Karpas-422 (cell line): ENCODE measurements at regions not wholly inside any gene's neighbourhood (a gene's known extent, or its start where the extent isn't known, plus 50 kb on each side); places are given as distances from the start of the nearest gene placed in this dataset.

Experiments
- DNase-seq: peaks from one replicate; pipeline ENCODE4 v3.0.0-alpha.2; 2015
- H2AFZ ChIP-seq: fragments of 200-600 bp; sonication (generic); 2 replicates; pipeline ENCODE4 v1.6.1; 2014; ENCODE audit warnings: antibody characterized with exemption, low read length, mixed read lengths
- H3K27ac ChIP-seq: fragments of 200-600 bp; sonication (generic); 2 replicates; pipeline ENCODE4 v1.5.1; 2014; ENCODE audit warnings: mild to moderate bottlenecking, low read length, moderate library complexity
- H3K27me3 ChIP-seq: fragments of 200-600 bp; sonication (generic); 2 replicates; pipeline ENCODE4 v1.6.1; 2014; ENCODE audit warnings: low read length, mixed read lengths
- H3K36me3 ChIP-seq: fragments of 200-600 bp; sonication (generic); 2 replicates; pipeline ENCODE4 v1.6.1; 2014; ENCODE audit warnings: low read length, mixed read lengths; ENCODE audit not compliant: insufficient read depth
- H3K4me1 ChIP-seq: fragments of 200-600 bp; sonication (generic); 2 replicates; pipeline ENCODE4 v1.6.1; 2014; ENCODE audit warnings: mild to moderate bottlenecking, low read length, mixed read lengths
- H3K4me2 ChIP-seq: fragments of 200-600 bp; sonication (generic); 2 replicates; pipeline ENCODE4 v1.6.1; 2014; ENCODE audit warnings: low read length, low read depth, mild to moderate bottlenecking; ENCODE audit not compliant: poor library complexity, severe bottlenecking
- H3K4me3 ChIP-seq: fragments of 200-600 bp; sonication (generic); 2 replicates; pipeline ENCODE4 v1.5.1; 2014; ENCODE audit warnings: mild to moderate bottlenecking, antibody characterized with exemption, low read length, mixed read lengths
- H3K79me2 ChIP-seq: fragments of 200-600 bp; sonication (generic); 2 replicates; pipeline ENCODE4 v1.6.1; 2014; ENCODE audit warnings: mild to moderate bottlenecking, low read length, mixed read lengths
- H3K9ac ChIP-seq: fragments of 200-600 bp; sonication (generic); 2 replicates; pipeline ENCODE4 v1.6.0; 2014; ENCODE audit warnings: low read length
- H3K9me2 ChIP-seq: fragments of 200-600 bp; sonication (generic), shearing (Covaris generic); replicated peaks from 2 replicates; pipeline ENCODE4 v1.6.0; 2014; ENCODE audit warnings: mild to moderate bottlenecking, low read length, moderate library complexity; ENCODE audit not compliant: insufficient read depth
- H3K9me3 ChIP-seq: fragments of 300-700, 200-600 bp; sonication (generic); 2 replicates; pipeline ENCODE4 v1.6.1; 2014; ENCODE audit warnings: low read length, mixed read lengths
- H4K20me1 ChIP-seq: fragments of 200-600 bp; sonication (generic); 2 replicates; pipeline ENCODE4 v1.6.1; 2014; ENCODE audit warnings: mild to moderate bottlenecking, antibody characterized with exemption, low read length, low read depth; ENCODE audit not compliant: insufficient read depth

- Histone ChIP-seq H4K20me1 (no peaks in the 10 kb centered on the region), H3K79me2 (no peaks in the 10 kb centered on the region), H3K4me2 (no peak overlapping the region), H3K4me1 (peaks cover 6% of the 10 kb centered on the region; the same call in 1 of the 2 replicates), H3K27ac (no peak overlapping the region), H3K9me2 (no peaks in the 10 kb centered on the region; the same call in 1 of the 2 replicates), H2AFZ (no peak overlapping the region), H3K4me3 (no peak overlapping the region), H3K27me3 (no peaks in the 10 kb centered on the region), H3K9ac (no peak overlapping the region), H3K36me3 (no peaks in the 10 kb centered on the region), H3K9me3 (no peaks in the 10 kb centered on the region)
- no peak for DNase-seq
Measured at GRCh38 chr13:50722440-50723125, 120.9 kb downstream of the DLEU7 start.

GRCh38 chr13:50724438-50724837, 119.1 kb downstream of the DLEU7 start:
- Histone ChIP-seq H3K27me3 (no peaks in the 10 kb centered on the region), H3K4me3 (no peak overlapping the region), H3K9me2 (no peaks in the 10 kb centered on the region), H3K36me3 (no peaks in the 10 kb centered on the region), H3K79me2 (no peaks in the 10 kb centered on the region), H4K20me1 (no peaks in the 10 kb centered on the region), H3K4me1 (peaks cover 6% of the 10 kb centered on the region; the same call in 1 of the 2 replicates), H3K4me2 (no peak overlapping the region), H3K27ac (no peak overlapping the region), H3K9me3 (0 out of 2 replicates have a peak, but pooled peaks cover 3% of the 10 kb centered on the region), H3K9ac (no peak overlapping the region), H2AFZ (no peak overlapping the region)
- DNase-seq: no peak

GRCh38 chr13:50724913-50725312, 118.6 kb downstream of the DLEU7 start:
- Histone ChIP-seq H3K9ac (no peak overlapping the region), H3K79me2 (no peaks in the 10 kb centered on the region), H3K4me2 (no peak overlapping the region), H3K9me3 (0 out of 2 replicates have a peak, but pooled peaks cover 3% of the 10 kb centered on the region), H3K9me2 (no peaks in the 10 kb centered on the region), H3K27me3 (no peaks in the 10 kb centered on the region), H4K20me1 (no peaks in the 10 kb centered on the region), H3K27ac (no peak overlapping the region), H2AFZ (peak overlapping the region; percentile 29; the same call in 1 of the 2 replicates), H3K4me1 (peaks cover 6% of the 10 kb centered on the region; the same call in 1 of the 2 replicates), H3K36me3 (no peaks in the 10 kb centered on the region), H3K4me3 (no peak overlapping the region)
- DNase-seq: no peak

- H3K4me2 ChIP-seq: no peak overlapping the region
- no peaks in the 10 kb centered on the region for H4K20me1 ChIP-seq
- H3K4me3 ChIP-seq: no peak overlapping the region
- no peak overlapping the region for H2AFZ ChIP-seq
- no peaks in the 10 kb centered on the region for H3K9me2 ChIP-seq
- no peak for DNase-seq
- no peaks in the 10 kb centered on the region for H3K79me2 ChIP-seq
- no peaks in the 10 kb centered on the region for H3K27me3 ChIP-seq
- peaks cover 6% of the 10 kb centered on the region; the same call in 1 of the 2 replicates for H3K4me1 ChIP-seq
- no peak overlapping the region for H3K9ac ChIP-seq
- no peaks in the 10 kb centered on the region for H3K36me3 ChIP-seq
- no peak overlapping the region for H3K27ac ChIP-seq
- H3K9me3 ChIP-seq: 0 out of 2 replicates have a peak, but pooled peaks cover 3% of the 10 kb centered on the region
Measured at GRCh38 chr13:50726164-50726563, 117.3 kb downstream of the DLEU7 start.

DNA sequence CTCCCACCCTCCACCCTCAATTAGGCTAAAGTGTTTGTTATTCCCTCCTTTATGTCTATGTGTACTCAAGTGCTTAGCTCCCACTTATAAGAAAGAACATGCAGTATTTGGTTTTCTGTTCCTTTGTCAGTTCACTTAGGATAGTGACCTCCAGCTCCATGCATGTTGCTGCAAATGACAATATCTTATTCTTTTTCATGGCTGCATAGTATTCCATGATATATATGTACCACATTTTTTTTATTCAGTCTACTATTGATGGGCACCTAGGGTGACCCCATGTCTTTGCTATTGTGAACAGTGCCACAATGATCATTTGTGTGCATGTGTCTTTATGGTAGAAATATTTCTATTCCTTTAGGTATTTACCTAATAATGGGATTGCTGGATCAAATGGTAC, 114.3 kb downstream of the DLEU7 start:
- Histone ChIP-seq H3K79me2 (no peaks in the 10 kb centered on the region), H3K27me3 (no peaks in the 10 kb centered on the region), H2AFZ (no peak overlapping the region), H3K4me3 (no peak overlapping the region), H3K9me3 (0 out of 2 replicates have a peak, but pooled peaks cover 3% of the 10 kb centered on the region), H3K9me2 (no peaks in the 10 kb centered on the region), H3K9ac (no peak overlapping the region), H3K36me3 (no peaks in the 10 kb centered on the region), H3K4me1 (peaks cover 6% of the 10 kb centered on the region; the same call in 1 of the 2 replicates), H3K27ac (no peak overlapping the region), H4K20me1 (no peaks in the 10 kb centered on the region), H3K4me2 (no peak overlapping the region)
- DNase-seq: no peak

- no peak for DNase-seq
- H3K9ac ChIP-seq: no peak overlapping the region
- no peaks in the 10 kb centered on the region for H3K79me2 ChIP-seq
- H3K27me3 ChIP-seq: no peaks in the 10 kb centered on the region
- H3K36me3 ChIP-seq: no peaks in the 10 kb centered on the region
- H3K27ac ChIP-seq: no peak overlapping the region
- no peaks in the 10 kb centered on the region for H4K20me1 ChIP-seq
- H2AFZ ChIP-seq: no peak overlapping the region
- no peak overlapping the region for H3K4me3 ChIP-seq
- peaks cover 5% of the 10 kb centered on the region; the same call in 1 of the 2 replicates for H3K4me1 ChIP-seq
- 0 out of 2 replicates have a peak, but pooled peaks cover 3% of the 10 kb centered on the region for H3K9me3 ChIP-seq
- no peak overlapping the region for H3K4me2 ChIP-seq
- H3K9me2 ChIP-seq: no peaks in the 10 kb centered on the region
Measured at GRCh38 chr13:50730496-50731351, 112.8 kb downstream of the DLEU7 start.

- H4K20me1 ChIP-seq: no peaks in the 10 kb centered on the region
- H3K9ac ChIP-seq: no peak overlapping the region
- no peak overlapping the region for H2AFZ ChIP-seq
- H3K27ac ChIP-seq: no peak overlapping the region
- no peak overlapping the region for H3K4me2 ChIP-seq
- no peaks in the 10 kb centered on the region for H3K36me3 ChIP-seq
- H3K79me2 ChIP-seq: no peaks in the 10 kb centered on the region
- H3K4me3 ChIP-seq: no peak overlapping the region
- DNase-seq: no peak
- no peaks in the 10 kb centered on the region for H3K4me1 ChIP-seq
- H3K9me2 ChIP-seq: no peaks in the 10 kb centered on the region
- no peaks in the 10 kb centered on the region for H3K27me3 ChIP-seq
- H3K9me3 ChIP-seq: 0 out of 2 replicates have a peak, but pooled peaks cover 3% of the 10 kb centered on the region
Measured at GRCh38 chr13:50731400-50731799, 112.1 kb downstream of the DLEU7 start.

- H3K4me2 ChIP-seq: no peak overlapping the region
- no peak for DNase-seq
- H2AFZ ChIP-seq: no peak overlapping the region
- H3K79me2 ChIP-seq: no peaks in the 10 kb centered on the region
- H3K9ac ChIP-seq: no peak overlapping the region
- no peaks in the 10 kb centered on the region for H3K9me2 ChIP-seq
- no peak overlapping the region for H3K27ac ChIP-seq
- H3K9me3 ChIP-seq: 0 out of 2 replicates have a peak, but pooled peaks cover 3% of the 10 kb centered on the region
- no peaks in the 10 kb centered on the region for H3K36me3 ChIP-seq
- H3K4me1 ChIP-seq: no peaks in the 10 kb centered on the region
- no peaks in the 10 kb centered on the region for H4K20me1 ChIP-seq
- H3K27me3 ChIP-seq: no peaks in the 10 kb centered on the region
- no peak overlapping the region for H3K4me3 ChIP-seq
Measured at GRCh38 chr13:50732712-50733111, 110.8 kb downstream of the DLEU7 start.
